ENCODE measurements at regions not wholly inside any gene's neighbourhood (a gene's known extent, or its start where the extent isn't known, plus 50 kb on each side); places are given as distances from the start of the nearest gene placed in this dataset.
A peak's percentile ranks its signal among the peaks of the same experiment; 100 is the strongest.

GRCh38 chr15:93317772-93318171, 228.8 kb upstream of the RGMA start:
- DNase-seq (ENCODE audit: low spot score) = no peak

- no peak for DNase-seq (ENCODE audit: low spot score)
Observed at GRCh38 chr15:93314245-93314644, 225.2 kb upstream of the RGMA start.

- DNase-seq (ENCODE audit: low spot score) = peak; percentile 83
Observed at GRCh38 chr15:93312891-93313486, 224.0 kb upstream of the RGMA start.

- no peak for DNase-seq (ENCODE audit: low spot score)
Observed at GRCh38 chr15:93311620-93312019, 222.6 kb upstream of the RGMA start.

GRCh38 chr15:93308026-93308690, 219.1 kb upstream of the RGMA start:
- no peak for DNase-seq (ENCODE audit: low spot score)

- no peak for DNase-seq (ENCODE audit: low spot score)
Observed at GRCh38 chr15:93307513-93307912, 218.5 kb upstream of the RGMA start.

GRCh38 chr15:93305306-93305705, 216.3 kb upstream of the RGMA start:
- no peak for DNase-seq (ENCODE audit: low spot score)

- peak; percentile 90 for DNase-seq (ENCODE audit: low spot score)
Observed at GRCh38 chr15:93302080-93302765, 213.2 kb upstream of the RGMA start.

GRCh38 chr15:93300796-93301195, 211.8 kb upstream of the RGMA start:
- no peak for DNase-seq (ENCODE audit: low spot score)

- no peak for DNase-seq (ENCODE audit: low spot score)
Observed at GRCh38 chr15:93299675-93300074, 210.7 kb upstream of the RGMA start.

GRCh38 chr15:93298901-93299300, 209.9 kb upstream of the RGMA start:
- DNase-seq (ENCODE audit: low spot score) = peak; percentile 56

GRCh38 chr15:93296759-93297500, 207.9 kb upstream of the RGMA start:
- DNase-seq (ENCODE audit: low spot score) = no peak

- DNase-seq (ENCODE audit: low spot score) = no peak
Observed at GRCh38 chr15:93294896-93295295, 205.9 kb upstream of the RGMA start.

- no peak for DNase-seq (ENCODE audit: low spot score)
Observed at GRCh38 chr15:93294066-93294465, 205.1 kb upstream of the RGMA start.

- DNase-seq (ENCODE audit: low spot score) = no peak
Observed at GRCh38 chr15:93291380-93291779, 202.4 kb upstream of the RGMA start.

- no peak for DNase-seq (ENCODE audit: low spot score)
Observed at GRCh38 chr15:93290618-93290946, 201.6 kb upstream of the RGMA start.

GRCh38 chr15:93289941-93290617, 201.1 kb upstream of the RGMA start:
- DNase-seq (ENCODE audit: low spot score) = no peak

- DNase-seq (ENCODE audit: low spot score) = peak; percentile 49
Observed at GRCh38 chr15:93288728-93289294, 199.8 kb upstream of the RGMA start.

GRCh38 chr15:93286446-93286845, 197.4 kb upstream of the RGMA start:
- DNase-seq (ENCODE audit: low spot score) = no peak

GRCh38 chr15:93283854-93284253, 194.8 kb upstream of the RGMA start:
- DNase-seq (ENCODE audit: low spot score) = peak; percentile 29

- no peak for DNase-seq (ENCODE audit: low spot score)
Observed at GRCh38 chr15:93282808-93283207, 193.8 kb upstream of the RGMA start.

GRCh38 chr15:93278783-93279182, 189.8 kb upstream of the RGMA start:
- DNase-seq (ENCODE audit: low spot score) = no peak
